HepG2 (cell line): ENCODE measurements at regions not wholly inside any gene's neighbourhood (a gene's known extent, or its start where the extent isn't known, plus 50 kb on each side); places are given as distances from the start of the nearest gene placed in this dataset.

Experiments used
- ATAC-seq: fragments of 200-7000 bp; cut with Tn5 transposase; 3 replicates; pipeline ENCODE4 v1.9.1; 2020; ENCODE audit warnings: mild to moderate bottlenecking, moderate library complexity
- BruUV-seq: library from RNA; stranded (reverse); fragments of 400-500 nt; replicated peaks from 2 replicates; lab custom pipeline; 2021; lab: Mats Ljungman, UMichigan
- CTCF ChIA-PET: fragments of 300-600 bp; formaldehyde crosslinking; extraction: SDS; loops from one replicate; lab custom pipeline; 2021; ENCODE audit warnings: low total read pairs, inconsistent platforms, low intra/inter-chr PET ratio; lab: Yijun Ruan, JAX
- POLR2A ChIA-PET: fragments of 350-600 bp; sonication (Branson Sonifier 250); formaldehyde crosslinking; loops from one replicate; lab custom pipeline; 2020; ENCODE audit warnings: antibody characterized with exemption, inconsistent platforms; lab: Yijun Ruan, JAX
- DNase-seq: peaks from one replicate; pipeline ENCODE4 v3.0.0-alpha.2; 2015; ENCODE audit warnings: low spot score
- FAIRE-seq: peaks from 3 replicates; lab custom pipeline; 2011; peaks lifted over from hg19 to GRCh38; lab: Jason Lieb, UNC
- H2AFZ ChIP-seq: one replicate; pipeline ENCODE4 v1.6.1; 2011; ENCODE audit warnings: low read length, inconsistent platforms
- H3K27ac ChIP-seq: fragments of 300-600 bp; 3 replicates; pipeline ENCODE4 v1.8.0; 2011; ENCODE audit warnings: mixed run types, mild to moderate bottlenecking, mixed read lengths, low read length, inconsistent platforms; ENCODE audit not compliant: insufficient read depth; ENCODE audit errors: extremely low read length
- H3K27me3 ChIP-seq, 2 experiments: fragments of 200-600 bp in 1 of 2; 2 replicates in 1 of 2; 3 replicates in 1 of 2; pipeline versions ENCODE4 v1.6.0 to v1.8.0; 2011; ENCODE audit warnings: low read length in 2 of 2, mild to moderate bottlenecking in 2 of 2, moderate library complexity in 2 of 2, inconsistent platforms in 1 of 2; ENCODE audit not compliant: insufficient read depth in 2 of 2, control insufficient read depth in 1 of 2
- H3K36me3 ChIP-seq, 2 experiments: fragments of 200-600 bp in 1 of 2; replicated peaks in 1 of 2; 2 replicates in 1 of 2; 3 replicates in 1 of 2; pipeline versions ENCODE4 v1.5.1 to v1.8.0; 2011; ENCODE audit warnings: low read length in 2 of 2, inconsistent platforms in 1 of 2; ENCODE audit not compliant: insufficient read depth in 2 of 2, control insufficient read depth in 1 of 2
- H3K4me1 ChIP-seq: 2 replicates; pipeline ENCODE4 v1.5.1; 2012; ENCODE audit warnings: low read length, inconsistent platforms; ENCODE audit not compliant: insufficient read depth
- H3K4me2 ChIP-seq: 2 replicates; pipeline ENCODE4 v1.6.0; 2011; ENCODE audit warnings: low read depth, low read length, inconsistent platforms
- H3K4me3 ChIP-seq, 3 experiments: fragments of 200-600 bp in 1 of 3; sonication (generic), shearing (Covaris generic) in 1 of 3; replicated peaks in 1 of 3; 2 replicates each; pipeline ENCODE4 v1.5.1; 2011 to 2016; ENCODE audit warnings: low read length in 3 of 3, inconsistent platforms in 2 of 3, low read depth in 2 of 3, mild to moderate bottlenecking in 2 of 3, control low read depth in 1 of 3, mixed read lengths in 1 of 3; ENCODE audit not compliant: insufficient read depth in 1 of 3
- H3K79me2 ChIP-seq: one replicate; pipeline ENCODE4 v1.6.1; 2011; ENCODE audit warnings: low read length, inconsistent platforms; ENCODE audit not compliant: insufficient read depth
- H3K9ac ChIP-seq: 2 replicates; pipeline ENCODE4 v1.6.0; 2011; ENCODE audit warnings: mild to moderate bottlenecking, low read depth, low read length, inconsistent platforms; ENCODE audit not compliant: insufficient read depth
- H3K9me3 ChIP-seq: 2 replicates; pipeline ENCODE4 v1.5.1; 2012; ENCODE audit warnings: mild to moderate bottlenecking, low read length
- H4K20me1 ChIP-seq: 2 replicates; pipeline ENCODE4 v1.6.0; 2011; ENCODE audit warnings: inconsistent platforms, mild to moderate bottlenecking, low read length, moderate library complexity; ENCODE audit not compliant: insufficient read depth
- EZH2 ChIP-seq: conservative IDR thresholded peaks from 2 replicates; pipeline ENCODE4 v1.6.1; 2012; ENCODE audit warnings: mild to moderate bottlenecking, low read depth, low read length, moderate library complexity
- GFI1 ChIP-seq: sonication (generic); formaldehyde crosslinking; IDR thresholded peaks from 2 replicates; pipeline ENCODE4 v1.5.0; 2020; ENCODE audit warnings: missing genetic modification reagents, mild to moderate bottlenecking, borderline replicate concordance
- GLI4 ChIP-seq: sonication (generic); formaldehyde crosslinking; IDR thresholded peaks from 2 replicates; pipeline ENCODE4 v1.5.1; 2020; ENCODE audit warnings: missing genetic modification reagents, mild to moderate bottlenecking, moderate library complexity, borderline replicate concordance
- MXI1 ChIP-seq: IDR thresholded peaks from 3 replicates; pipeline ENCODE4 v1.6.1; 2012; ENCODE audit warnings: low read depth, low read length, inconsistent platforms, borderline replicate concordance
- NONO ChIP-seq, 2 experiments: fragments of 450-650 bp in 1 of 2; sonication (generic) in 1 of 2; formaldehyde crosslinking in 1 of 2; IDR thresholded peaks in 1 of 2; conservative IDR thresholded peaks in 1 of 2; 2 replicates each; pipeline versions ENCODE4 v1.6.1 to v1.8.0; 2017 to 2022; ENCODE audit warnings: mild to moderate bottlenecking in 1 of 2, missing genetic modification reagents in 1 of 2, moderate library complexity in 1 of 2
- PBX2 ChIP-seq: IDR thresholded peaks from 2 replicates; pipeline ENCODE4 v1.6.1; 2016; ENCODE audit warnings: control low read depth
- ZBTB42 ChIP-seq: sonication (generic); formaldehyde crosslinking; IDR thresholded peaks from 2 replicates; pipeline ENCODE4 v1.5.0; 2020; ENCODE audit warnings: mild to moderate bottlenecking, missing genetic modification reagents
- ZNF318 ChIP-seq: sonication (generic); formaldehyde crosslinking; IDR thresholded peaks from 2 replicates; pipeline ENCODE4 v1.4.0; 2020; ENCODE audit warnings: mild to moderate bottlenecking, missing genetic modification reagents
- WGBS: methylation state at CpG from one replicate; pipeline ENCODE4 v1.1.6; 2017; ENCODE audit warnings: low lambda C conversion rate; 5-methylcytosine and 5-hydroxymethylcytosine counted together
- in situ Hi-C: cut with HindIII; loops from 2 replicates; pipeline ENCODE4 v1.10.0; 2017; ENCODE audit warnings: low pct_unique_long_range_greater_than_20kb; ENCODE audit not compliant: extremely low pct_ligation_motif_present
- intact Hi-C: fragments of 100-400 bp; cut with micrococcal nuclease; formaldehyde crosslinking; loops from one replicate; pipeline ENCODE4 v1.10.0; 2022; ENCODE audit not compliant: unreplicated experiment

- Histone ChIP-seq H3K9me3 (no peaks in the 10 kb centered on the region), H3K27me3 (peaks cover 2 to 53% of the 10 kb centered on the region in 2 experiments; a peak in 4 of 5 replicates), H3K36me3 (no peaks in the 10 kb centered on the region), H4K20me1 (no peaks in the 10 kb centered on the region), H3K9ac (no peak overlapping the region), H3K27ac (no peak overlapping the region), H3K4me1 (no peaks in the 10 kb centered on the region), H3K79me2 (no peaks in the 10 kb centered on the region), H2AFZ (no peak overlapping the region), H3K4me2 (no peak overlapping the region), H3K4me3 (no peak overlapping the region)
- WGBS: 36% methylated on average over 7 of the region's 7 CpGs
- ATAC-seq (no peak), FAIRE-seq (no peak), DNase-seq (no peak)
- intact Hi-C loops (loop anchor here (5.0 kb wide), 1 partner anchor 58 kb away; no protein-coding TSS in a partner anchor), in situ Hi-C loops (no loop called here)
- BruUV-seq: no TSS peak
- POLR2A ChIA-PET: no interaction called here
- no peak for TF ChIP-seq ZNF318 (CRISPR knock-in tag)
- TF ChIP-seq NONO (IDR thresholded peaks at IDR 0.05): no peak
- no peak for TF ChIP-seq NONO (CRISPR knock-in tag; conservative IDR thresholded peaks at IDR 0.05)
- TF ChIP-seq PBX2 (CRISPR knock-in tag): no peak
- TF ChIP-seq EZH2: 0 out of 2 replicates have a peak, but pooled peaks have one; percentile 30
- TF ChIP-seq GFI1 (CRISPR knock-in tag): no peak
- no peak for TF ChIP-seq GLI4
- TF ChIP-seq MXI1: no peak
- no peak for TF ChIP-seq ZBTB42 (CRISPR knock-in tag)
- CTCF ChIA-PET: interaction anchor here (1.0 kb wide), 1 partner anchor 44 kb away, joined by 3 read pairs; no protein-coding TSS in a partner anchor
Measured at GRCh38 chr20:25135031-25135430, 53.1 kb upstream of the VSX1 start.
